ENCODE measurements at regions not wholly inside any gene's neighbourhood (a gene's known extent, or its start where the extent isn't known, plus 50 kb on each side); places are given as distances from the start of the nearest gene placed in this dataset.

DNA sequence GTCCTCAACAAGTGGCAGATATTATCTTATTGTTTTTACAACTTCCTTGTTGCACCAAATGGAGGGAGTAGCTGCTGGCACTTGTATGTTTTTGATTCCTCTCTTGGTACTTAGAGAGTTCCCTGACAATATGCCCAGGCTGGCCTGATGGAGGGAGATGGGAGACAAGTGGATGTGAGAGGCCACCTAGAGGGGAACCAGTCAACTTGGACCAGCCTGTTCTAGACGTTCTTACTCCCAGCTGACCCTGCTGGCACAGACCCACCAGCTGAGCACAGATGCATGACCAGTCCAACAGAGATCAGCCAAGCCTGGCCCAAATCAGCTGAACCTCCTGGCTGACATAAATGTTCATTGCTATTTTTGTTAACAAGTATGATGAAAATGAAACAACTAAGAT, 60.9 kb upstream of the GDNF start:
- no peak for DNase-seq

GRCh38 chr5:37899037-37899436, 59.2 kb upstream of the GDNF start:
- DNase-seq: no peak

DNA sequence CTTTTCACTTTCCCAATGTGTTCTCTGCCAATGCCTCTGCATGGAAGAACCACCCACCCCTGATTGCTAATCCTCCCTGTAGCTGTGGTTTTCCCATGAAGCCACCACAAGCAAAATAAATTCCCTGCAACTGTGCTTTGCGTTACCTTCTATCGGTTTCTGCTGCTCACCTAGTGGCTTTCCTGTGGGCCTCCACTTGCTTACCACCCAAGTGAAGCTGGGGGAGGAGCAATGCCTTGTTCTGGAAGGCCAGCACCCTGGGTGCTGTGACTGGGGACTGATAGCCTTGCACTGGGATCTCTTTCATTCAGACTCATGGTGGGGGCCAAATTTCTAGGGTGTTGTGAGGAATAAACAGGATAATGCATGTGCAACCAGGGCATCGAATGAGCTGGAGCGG, 56.3 kb upstream of the GDNF start:
- DNase-seq: no peak

DNA sequence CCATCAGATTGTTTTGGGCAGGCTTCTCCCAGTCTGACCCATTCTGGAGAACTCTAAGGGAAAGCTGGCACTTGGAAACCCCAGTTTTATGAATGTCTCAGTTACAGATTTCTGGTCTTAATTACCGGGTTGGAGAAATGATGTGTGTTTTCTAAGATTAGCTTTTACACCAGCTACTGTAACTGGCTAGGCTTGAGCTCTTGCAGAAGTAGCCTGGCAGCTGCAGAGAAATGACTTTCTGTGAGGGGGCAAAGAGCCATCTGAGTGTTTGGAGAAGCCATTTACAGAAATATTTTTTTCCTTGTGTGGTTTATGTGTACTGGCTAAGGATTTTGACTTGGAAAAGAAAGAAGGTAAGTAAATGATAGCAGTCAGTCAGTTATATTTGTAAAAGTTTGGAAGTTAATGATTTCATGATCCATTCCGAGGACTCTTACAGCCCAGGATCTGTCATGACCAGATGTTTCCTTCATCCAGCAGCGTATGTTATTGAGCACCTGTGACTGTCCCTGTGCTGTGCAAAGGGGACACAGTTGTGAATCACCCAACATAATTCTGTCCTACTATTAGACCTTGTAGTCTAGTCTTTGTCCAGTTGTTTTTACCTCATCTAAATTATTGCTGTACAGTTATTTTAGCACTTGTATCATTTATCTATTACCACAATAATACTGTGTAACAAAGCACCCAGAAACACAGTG, 53.7 kb upstream of the GDNF start:
- DNase-seq: no peak

DNA sequence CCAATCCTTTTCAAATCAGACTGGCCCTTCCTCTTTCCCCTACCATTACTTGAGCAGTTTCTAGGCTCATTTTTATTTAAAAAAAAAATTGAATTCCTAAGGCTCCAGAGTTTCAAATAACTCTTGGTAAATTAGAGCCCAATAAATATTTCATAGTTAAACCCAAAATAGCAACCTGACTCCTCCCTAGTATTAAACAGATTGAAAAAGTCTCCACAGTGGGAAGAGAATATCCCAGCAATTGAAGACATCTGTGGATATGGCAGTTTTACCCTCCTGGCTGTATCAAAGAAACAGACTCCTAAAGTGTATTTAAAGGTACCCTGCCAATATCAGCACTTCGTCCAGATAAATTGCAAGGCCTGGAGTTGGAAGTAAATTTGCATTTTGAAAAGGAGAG, 52.7 kb upstream of the GDNF start:
- no peak for DNase-seq

GRCh38 chr5:37891832-37892231, 52.0 kb upstream of the GDNF start:
- DNase-seq: no peak

GRCh38 chr5:37889612-37890317, 49.9 kb upstream of the GDNF start:
- no peak for DNase-seq

Measured in kidney glomerular epithelial cell (primary cell).